ENCODE measurements at regions not wholly inside any gene's neighbourhood (a gene's known extent, or its start where the extent isn't known, plus 50 kb on each side); places are given as distances from the start of the nearest gene placed in this dataset.

- TF ChIP-seq CTCF (IDR thresholded peaks at IDR 0.05) (no peak), POLR2A (IDR thresholded peaks at IDR 0.05) (no peak)
These were observed 145.8 kb downstream of the ZFP36L2 start for GRCh38 chr2:43080571-43081021.
